A549 (cell line): ENCODE measurements at regions not wholly inside any gene's neighbourhood (a gene's known extent, or its start where the extent isn't known, plus 50 kb on each side); places are given as distances from the start of the nearest gene placed in this dataset.

Source experiments
- ATAC-seq, 2 experiments: fragments of 200-7000 bp in 1 of 2; fragments of >200 bp in 1 of 2; cut with Nextera tagmentation in 1 of 2; cut with Tn5 transposase in 1 of 2; 3 replicates each; pipeline versions ENCODE4 v1.8.0 to v1.9.1; 2018 to 2020; ENCODE audit warnings: mild to moderate bottlenecking in 1 of 2, moderate library complexity in 1 of 2
- CTCF ChIA-PET: fragments of 300-600 bp; sonication (Branson Sonifier 250); formaldehyde crosslinking; extraction: SDS; loops from one replicate; lab custom pipeline; 2021; ENCODE audit warnings: antibody characterized with exemption, inconsistent platforms; lab: Yijun Ruan, JAX
- POLR2A ChIA-PET: fragments of 350-600 bp; formaldehyde crosslinking; extraction: SDS; loops from one replicate; lab custom pipeline; 2021; ENCODE audit warnings: antibody characterized with exemption, inconsistent platforms; lab: Yijun Ruan, JAX
- DNase-seq, 2 experiments: peaks; one replicate each; pipeline versions ENCODE4 v3.0.0 to v3.0.0-alpha.2; 2011 to 2016; ENCODE audit warnings: low read depth in 1 of 2, low spot score in 1 of 2
- FAIRE-seq: peaks from 2 replicates; lab custom pipeline; 2011; peaks lifted over from hg19 to GRCh38; lab: Jason Lieb, UNC
- H3K27ac ChIP-seq, 2 experiments: fragments of >200 bp; sonication (Bioruptor Twin); formaldehyde crosslinking; 3 replicates each; pipeline ENCODE4 v1.5.1; 2016 to 2017
- H3K4me1 ChIP-seq: fragments of >200 bp; sonication (Bioruptor Twin); formaldehyde crosslinking; 3 replicates; pipeline ENCODE4 v1.6.1; 2016
- H3K4me2 ChIP-seq: fragments of >200 bp; sonication (Bioruptor Twin); formaldehyde crosslinking; 3 replicates; pipeline ENCODE4 v1.6.1; 2016
- H3K4me3 ChIP-seq: fragments of >200 bp; sonication (Bioruptor Twin); formaldehyde crosslinking; 3 replicates; pipeline ENCODE4 v1.5.1; 2016
- H3K9me3 ChIP-seq: fragments of >200 bp; sonication (Bioruptor Twin); formaldehyde crosslinking; 3 replicates; pipeline ENCODE4 v1.6.1; 2016
- BHLHE40 ChIP-seq: IDR thresholded peaks from 2 replicates; pipeline ENCODE4 v1.6.1; 2012; ENCODE audit warnings: low read depth, low read length, inconsistent platforms
- CHD2 ChIP-seq: fragments of 150-350 bp; IDR thresholded peaks from 2 replicates; pipeline ENCODE4 v1.6.1; 2014; ENCODE audit warnings: low read length; ENCODE audit not compliant: partially characterized antibody
- CHD4 ChIP-seq: fragments of 200-600 bp; sonication (generic); IDR thresholded peaks from 2 replicates; pipeline ENCODE4 v1.6.1; 2016; ENCODE audit warnings: antibody characterized with exemption, mild to moderate bottlenecking, borderline replicate concordance
- CTCF ChIP-seq: fragments of >200 bp; sonication (Bioruptor Twin); formaldehyde crosslinking; IDR thresholded peaks from 3 replicates; pipeline ENCODE4 v1.5.1; 2016
- E2F6 ChIP-seq: IDR thresholded peaks from 2 replicates; pipeline ENCODE4 v1.6.1; 2012; ENCODE audit warnings: low read depth, borderline replicate concordance
- EHF ChIP-seq: fragments of 250-450 bp; sonication (Bioruptor Pico); IDR thresholded peaks from 2 replicates; pipeline ENCODE4 v1.5.0; 2020; ENCODE audit warnings: mild to moderate bottlenecking
- ESRRA ChIP-seq: fragments of 150-350 bp; IDR thresholded peaks from 2 replicates; pipeline ENCODE4 v1.6.1; 2014; ENCODE audit warnings: mild to moderate bottlenecking, low read length, borderline replicate concordance
- FOSL2 ChIP-seq, 2 experiments: fragments of 450-650 bp in 1 of 2; fragments of >200 bp in 1 of 2; sonication (Bioruptor Twin) in 1 of 2; formaldehyde crosslinking; IDR thresholded peaks; 2 replicates each; pipeline versions ENCODE4 v1.5.0 to v1.6.1; 2016 to 2020; ENCODE audit warnings: mild to moderate bottlenecking in 1 of 2, moderate library complexity in 1 of 2
- FOXS1 ChIP-seq: fragments of 250-450 bp; sonication (Bioruptor Pico); IDR thresholded peaks from 2 replicates; pipeline ENCODE4 v1.5.0; 2020; ENCODE audit warnings: mild to moderate bottlenecking, moderate library complexity
- GATA3 ChIP-seq: IDR thresholded peaks from 2 replicates; pipeline ENCODE4 v1.6.1; 2012; ENCODE audit warnings: borderline replicate concordance
- KDM1A ChIP-seq: fragments of 200-600 bp; sonication (generic); IDR thresholded peaks from 2 replicates; pipeline ENCODE4 v1.6.1; 2016; ENCODE audit warnings: low read depth, mild to moderate bottlenecking
- MAZ ChIP-seq: fragments of 150-350 bp; IDR thresholded peaks from 2 replicates; pipeline ENCODE4 v1.6.1; 2014; ENCODE audit warnings: antibody characterized with exemption, low read depth, low read length, borderline replicate concordance
- NPAS2 ChIP-seq: fragments of 250-450 bp; sonication (Bioruptor Pico); IDR thresholded peaks from 2 replicates; pipeline ENCODE4 v1.8.0; 2022; ENCODE audit warnings: mild to moderate bottlenecking, moderate library complexity, borderline replicate concordance
- RFX5 ChIP-seq: fragments of 450-650 bp; IDR thresholded peaks from 2 replicates; pipeline ENCODE4 v1.7.1; 2014; ENCODE audit warnings: antibody characterized with exemption, mild to moderate bottlenecking, moderate library complexity
- RNF2 ChIP-seq: fragments of 200-600 bp; sonication (generic); IDR thresholded peaks from 2 replicates; pipeline ENCODE4 v1.6.1; 2016; ENCODE audit warnings: low read depth, mild to moderate bottlenecking, antibody characterized with exemption, moderate library complexity, borderline replicate concordance
- SREBF2 ChIP-seq: fragments of 450-650 bp; IDR thresholded peaks from 2 replicates; pipeline ENCODE4 v1.6.1; 2014; ENCODE audit warnings: mild to moderate bottlenecking, moderate library complexity
- ZC3H11A ChIP-seq: fragments of 450-650 bp; IDR thresholded peaks from 2 replicates; pipeline ENCODE4 v1.6.1; 2014; ENCODE audit warnings: antibody characterized with exemption, mild to moderate bottlenecking
- ZFP36 ChIP-seq: fragments of 450-650 bp; IDR thresholded peaks from 2 replicates; pipeline ENCODE4 v1.6.1; 2014; ENCODE audit warnings: borderline replicate concordance; ENCODE audit not compliant: partially characterized antibody
- ZNF302 ChIP-seq: fragments of 250-450 bp; sonication (Bioruptor Pico); IDR thresholded peaks from 2 replicates; pipeline ENCODE4 v1.9.0; 2021; ENCODE audit warnings: inconsistent platforms, mild to moderate bottlenecking, moderate library complexity
- ZSCAN20 ChIP-seq: fragments of 250-450 bp; sonication (Bioruptor Pico); IDR thresholded peaks from 2 replicates; pipeline ENCODE4 v1.8.0; 2022; ENCODE audit warnings: mild to moderate bottlenecking, moderate library complexity
- WGBS: methylation state at CpG from one replicate; pipeline ENCODE4 v1.1.6; 2017; ENCODE audit errors: missing lambda C conversion rate; 5-methylcytosine and 5-hydroxymethylcytosine counted together
- TF ChIP-seq, protein P1 (sequence below): fragments of 250-450 bp; sonication (Bioruptor Pico); IDR thresholded peaks from 2 replicates; pipeline ENCODE4 v1.5.0; 2021; ENCODE audit warnings: mild to moderate bottlenecking, moderate library complexity, borderline replicate concordance
- TF ChIP-seq, protein P2 (sequence below): IDR thresholded peaks from 2 replicates; pipeline ENCODE4 v1.6.1; 2012
- TF ChIP-seq, protein P3 (sequence below): IDR thresholded peaks from 2 replicates; pipeline ENCODE4 v1.6.1; 2012

DNA sequence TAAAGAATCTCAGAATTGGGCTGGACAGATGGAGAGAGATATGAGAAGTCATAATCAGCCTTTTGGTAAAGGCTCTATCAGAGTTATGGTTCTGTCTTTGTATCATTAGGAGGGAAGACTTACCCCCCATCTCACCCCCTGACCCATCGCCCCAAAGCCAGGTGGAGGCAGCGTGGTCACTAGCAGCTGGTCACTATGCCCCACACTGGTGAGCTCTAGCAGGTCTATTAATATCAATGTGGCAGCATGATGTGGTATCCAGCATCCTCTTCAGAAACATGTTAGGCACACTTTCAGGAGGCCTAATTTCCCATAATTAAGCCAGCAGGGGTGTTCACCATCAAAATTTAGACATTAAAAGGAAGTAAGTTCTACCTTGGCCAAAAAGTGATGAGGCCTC, 183.8 kb upstream of the COX10 start:
- no peak overlapping the region for H3K4me2 ChIP-seq
- no peaks in the 10 kb centered on the region for H3K4me1 ChIP-seq
- CTCF ChIA-PET, result no interaction called here
- FAIRE-seq, result no peak
- no peak for DNase-seq
- ATAC-seq, result no peak
- H3K27ac ChIP-seq, result no peak overlapping the region
- TF ChIP-seq, protein P1, sequence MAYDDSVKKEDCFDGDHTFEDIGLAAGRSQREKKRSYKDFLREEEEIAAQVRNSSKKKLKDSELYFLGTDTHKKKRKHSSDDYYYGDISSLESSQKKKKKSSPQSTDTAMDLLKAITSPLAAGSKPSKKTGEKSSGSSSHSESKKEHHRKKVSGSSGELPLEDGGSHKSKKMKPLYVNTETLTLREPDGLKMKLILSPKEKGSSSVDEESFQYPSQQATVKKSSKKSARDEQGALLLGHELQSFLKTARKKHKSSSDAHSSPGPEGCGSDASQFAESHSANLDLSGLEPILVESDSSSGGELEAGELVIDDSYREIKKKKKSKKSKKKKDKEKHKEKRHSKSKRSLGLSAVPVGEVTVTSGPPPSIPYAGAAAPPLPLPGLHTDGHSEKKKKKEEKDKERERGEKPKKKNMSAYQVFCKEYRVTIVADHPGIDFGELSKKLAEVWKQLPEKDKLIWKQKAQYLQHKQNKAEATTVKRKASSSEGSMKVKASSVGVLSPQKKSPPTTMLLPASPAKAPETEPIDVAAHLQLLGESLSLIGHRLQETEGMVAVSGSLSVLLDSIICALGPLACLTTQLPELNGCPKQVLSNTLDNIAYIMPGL (CRISPR knock-in tag), result no peak
- H3K9me3 ChIP-seq, result peaks cover 5% of the 10 kb centered on the region; the same call in 1 of the 3 replicates
- 27% methylated on average over 2 of the region's 2 CpGs for whole genome bisulfite sequencing
- POLR2A ChIA-PET, result no interaction called here
- H3K4me3 ChIP-seq, result no peak overlapping the region

- ChIA-PET CTCF (no interaction called here), POLR2A (no interaction called here)
- H3K9me3 ChIP-seq, result peaks cover 3% of the 10 kb centered on the region; the same call in 1 of the 3 replicates
- no peak overlapping the region for H3K4me2 ChIP-seq
- no peak for FAIRE-seq
- no peak overlapping the region for H3K4me3 ChIP-seq
- no peaks in the 10 kb centered on the region for H3K4me1 ChIP-seq
- no peak for ATAC-seq
- no peak overlapping the region for H3K27ac ChIP-seq
- TF ChIP-seq CTCF, result no peak
- no peak for TF ChIP-seq ZSCAN20 (CRISPR knock-in tag)
- no peak for TF ChIP-seq SREBF2
- no peak for TF ChIP-seq E2F6
- TF ChIP-seq, protein P2, sequence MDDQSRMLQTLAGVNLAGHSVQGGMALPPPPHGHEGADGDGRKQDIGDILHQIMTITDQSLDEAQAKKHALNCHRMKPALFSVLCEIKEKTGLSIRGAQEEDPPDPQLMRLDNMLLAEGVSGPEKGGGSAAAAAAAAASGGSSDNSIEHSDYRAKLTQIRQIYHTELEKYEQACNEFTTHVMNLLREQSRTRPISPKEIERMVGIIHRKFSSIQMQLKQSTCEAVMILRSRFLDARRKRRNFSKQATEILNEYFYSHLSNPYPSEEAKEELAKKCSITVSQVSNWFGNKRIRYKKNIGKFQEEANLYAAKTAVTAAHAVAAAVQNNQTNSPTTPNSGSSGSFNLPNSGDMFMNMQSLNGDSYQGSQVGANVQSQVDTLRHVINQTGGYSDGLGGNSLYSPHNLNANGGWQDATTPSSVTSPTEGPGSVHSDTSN, result no peak
- TF ChIP-seq CHD2, result no peak
- no peak for TF ChIP-seq RNF2
- no peak for TF ChIP-seq RFX5
- no peak for TF ChIP-seq NPAS2 (CRISPR knock-in tag)
- no peak for TF ChIP-seq CHD4
- WGBS, result 29% methylated on average over 6 of the region's 6 CpGs
- DNase-seq, result no peak
Measured at GRCh38 chr17:13885953-13886889, 183.1 kb upstream of the COX10 start.

GRCh38 chr17:13888056-13888609, 181.2 kb upstream of the COX10 start:
- ChIA-PET CTCF (interaction anchor here (0.6 to 1.2 kb wide), 3 partner anchors 8 to 282 kb away, joined by 3 read pairs; no protein-coding TSS in a partner anchor), POLR2A (no interaction called here)
- no peak overlapping the region for H3K27ac ChIP-seq
- no peak overlapping the region for H3K4me2 ChIP-seq
- no peaks in the 10 kb centered on the region for H3K4me1 ChIP-seq
- FAIRE-seq, result no peak
- no peaks in the 10 kb centered on the region for H3K9me3 ChIP-seq
- H3K4me3 ChIP-seq, result no peak overlapping the region
- ATAC-seq, result no peak
- 26% methylated on average over 7 of the region's 7 CpGs for WGBS
- DNase-seq, result no peak
- TF ChIP-seq EHF (CRISPR knock-in tag) (no peak), ZFP36 (no peak), ZSCAN20 (CRISPR knock-in tag) (no peak), ESRRA (no peak), GATA3 (no peak), RFX5 (no peak), FOXS1 (CRISPR knock-in tag) (no peak), ZNF302 (CRISPR knock-in tag) (no peak), ZC3H11A (no peak), FOSL2 (IDR thresholded peaks at IDR 0.05) (no peak), FOSL2 (CRISPR knock-in tag; IDR thresholded peaks at IDR 0.05) (no peak), MAZ (no peak), BHLHE40 (no peak), KDM1A (no peak)
- TF ChIP-seq, protein P2, result no peak
- TF ChIP-seq, protein P3, sequence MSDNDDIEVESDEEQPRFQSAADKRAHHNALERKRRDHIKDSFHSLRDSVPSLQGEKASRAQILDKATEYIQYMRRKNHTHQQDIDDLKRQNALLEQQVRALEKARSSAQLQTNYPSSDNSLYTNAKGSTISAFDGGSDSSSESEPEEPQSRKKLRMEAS, result no peak
